Epithelial cell of proximal tubule (primary cell): ENCODE measurements at regions not wholly inside any gene's neighbourhood (a gene's known extent, or its start where the extent isn't known, plus 50 kb on each side); places are given as distances from the start of the nearest gene placed in this dataset.
"Not testable (repeated sequence)": the region's sequence is repeated elsewhere in the genome, so short reads cannot be mapped to it uniquely, and the experiment has no call there.

Experiments
- DNase-seq: peaks from one replicate; pipeline ENCODE4 v3.0.0-alpha.2; 2011; ENCODE audit warnings: low read depth
- H3K4me3 ChIP-seq: 2 replicates; pipeline ENCODE4 v1.5.1; 2011; ENCODE audit warnings: low read depth, mild to moderate bottlenecking, low read length
- CTCF ChIP-seq: conservative IDR thresholded peaks from 2 replicates; pipeline ENCODE4 v1.5.1; 2012; ENCODE audit warnings: low read depth, mild to moderate bottlenecking, low read length

GRCh38 chr18:22525313-22525712 lies 107.6 kb upstream of the CTAGE1 start:
- DNase-seq: no peak

DNA sequence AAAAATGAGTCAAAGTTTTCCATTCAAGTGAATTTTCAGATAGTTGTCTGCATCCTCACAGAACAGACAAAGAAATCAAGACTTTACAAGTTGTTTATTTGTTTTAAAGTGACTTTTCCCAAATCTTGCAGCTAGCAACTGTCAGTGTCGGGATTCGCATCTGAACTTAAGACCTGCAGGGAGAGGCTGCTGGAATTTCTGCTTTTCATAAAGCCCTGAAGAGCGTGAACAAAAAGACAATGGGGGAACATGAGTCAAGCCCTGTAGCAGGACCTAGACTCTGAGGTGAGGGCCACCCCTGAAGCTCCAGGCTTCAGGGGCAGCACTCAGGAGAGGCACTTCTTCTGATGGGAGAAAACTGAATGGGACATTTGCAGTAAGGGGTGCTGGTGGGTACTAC lies 108.2 kb upstream of the CTAGE1 start:
- no peak for DNase-seq
- no peak overlapping the region for H3K4me3 ChIP-seq
- TF ChIP-seq CTCF: no peak

More at GRCh38 chr18:22525313-22525712, 107.6 kb upstream of the CTAGE1 start:
- no peak for TF ChIP-seq CTCF
- no peak overlapping the region for H3K4me3 ChIP-seq

DNA sequence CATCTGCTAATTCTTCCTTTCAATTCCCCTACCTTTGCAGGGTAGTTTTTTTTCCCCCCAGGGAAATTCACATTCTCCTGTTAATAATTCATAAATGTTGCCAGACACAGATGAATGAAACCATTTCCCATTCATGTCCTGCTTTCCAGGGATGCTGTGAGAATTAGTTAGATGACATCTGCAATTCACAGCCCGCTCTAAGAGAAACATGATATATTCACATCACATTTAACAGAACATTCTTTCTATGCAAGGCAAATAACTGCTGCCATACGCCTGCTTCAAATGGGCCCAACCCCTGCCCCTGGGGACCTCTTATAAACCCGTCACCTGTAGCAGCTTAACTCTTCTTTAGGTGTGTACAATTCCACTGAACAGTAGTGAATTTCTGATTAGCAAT lies 110.6 kb upstream of the CTAGE1 start:
- DNase-seq: no peak
- no peak for TF ChIP-seq CTCF
- H3K4me3 ChIP-seq: no peak overlapping the region

DNA sequence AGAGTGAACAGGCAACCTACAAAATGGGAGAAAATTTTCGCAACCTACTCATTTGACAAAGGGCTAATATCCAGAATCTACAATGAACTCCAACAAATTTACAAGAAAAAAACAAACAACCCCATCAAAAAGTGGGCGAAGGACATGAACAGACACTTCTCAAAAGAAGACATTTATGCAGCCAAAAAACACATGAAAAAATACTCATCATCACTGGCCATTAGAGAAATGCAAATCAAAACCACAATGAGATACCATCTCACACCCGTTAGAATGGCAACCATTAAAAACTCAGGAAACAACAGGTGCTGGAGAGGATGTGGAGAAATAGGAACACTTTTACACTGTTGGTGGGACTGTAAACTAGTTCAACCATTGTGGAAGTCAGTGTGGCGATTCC lies 117.0 kb upstream of the CTAGE1 start:
- not testable (repeated sequence) for H3K4me3 ChIP-seq, DNase-seq

- TF ChIP-seq CTCF: no peak
- no peak overlapping the region for H3K4me3 ChIP-seq
- DNase-seq: no peak
These were observed 118.8 kb upstream of the CTAGE1 start for GRCh38 chr18:22536558-22536957.

- DNase-seq: no peak
- TF ChIP-seq CTCF: no peak
- no peak overlapping the region for H3K4me3 ChIP-seq
These were observed 120.7 kb upstream of the CTAGE1 start for GRCh38 chr18:22538426-22538825.

GRCh38 chr18:22539051-22539765 lies 121.5 kb upstream of the CTAGE1 start:
- DNase-seq: no peak
- no peak for TF ChIP-seq CTCF
- H3K4me3 ChIP-seq: no peak overlapping the region
